NCI-H1694 (cell line): ENCODE measurements at regions not wholly inside any gene's neighbourhood (a gene's known extent, or its start where the extent isn't known, plus 50 kb on each side); places are given as distances from the start of the nearest gene placed in this dataset.
"Not testable (repeated sequence)": the region's sequence is repeated elsewhere in the genome, so short reads cannot be mapped to it uniquely, and the experiment has no call there.

Source experiments
- DNase-seq: peaks from one replicate; lab custom pipeline; 2025; lab: John Stamatoyannopoulos, UW

GRCh38 chr1:38505944-38506343, 353.6 kb downstream of the RRAGC start:
- DNase-seq: no peak

DNA sequence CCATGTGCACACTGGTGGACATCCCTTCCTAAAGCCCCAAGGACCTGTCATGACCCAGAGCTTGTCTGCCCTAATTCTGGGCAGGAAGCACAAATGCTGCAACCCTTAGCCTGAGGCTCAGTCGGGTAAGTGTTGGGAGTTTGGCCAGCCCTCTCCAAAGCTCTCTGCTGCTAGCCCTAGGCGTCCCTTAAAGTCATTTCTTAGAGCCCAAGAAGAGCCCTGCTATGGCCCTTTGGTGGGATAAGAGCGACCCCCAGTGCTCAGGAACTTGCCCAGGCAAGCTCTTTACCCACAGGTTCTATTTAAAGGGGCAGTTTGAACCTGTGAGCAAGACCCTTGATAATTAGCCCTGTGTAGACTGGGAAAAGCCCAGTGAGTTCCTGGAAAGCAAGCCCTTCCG, 356.8 kb downstream of the RRAGC start:
- DNase-seq: no peak

- DNase-seq: no peak
Observed at GRCh38 chr1:38500891-38501290, 358.7 kb downstream of the RRAGC start.

- no peak for DNase-seq
Observed at GRCh38 chr1:38500352-38500751, 359.2 kb downstream of the RRAGC start.

GRCh38 chr1:38498686-38499085, 360.9 kb downstream of the RRAGC start:
- no peak for DNase-seq

DNA sequence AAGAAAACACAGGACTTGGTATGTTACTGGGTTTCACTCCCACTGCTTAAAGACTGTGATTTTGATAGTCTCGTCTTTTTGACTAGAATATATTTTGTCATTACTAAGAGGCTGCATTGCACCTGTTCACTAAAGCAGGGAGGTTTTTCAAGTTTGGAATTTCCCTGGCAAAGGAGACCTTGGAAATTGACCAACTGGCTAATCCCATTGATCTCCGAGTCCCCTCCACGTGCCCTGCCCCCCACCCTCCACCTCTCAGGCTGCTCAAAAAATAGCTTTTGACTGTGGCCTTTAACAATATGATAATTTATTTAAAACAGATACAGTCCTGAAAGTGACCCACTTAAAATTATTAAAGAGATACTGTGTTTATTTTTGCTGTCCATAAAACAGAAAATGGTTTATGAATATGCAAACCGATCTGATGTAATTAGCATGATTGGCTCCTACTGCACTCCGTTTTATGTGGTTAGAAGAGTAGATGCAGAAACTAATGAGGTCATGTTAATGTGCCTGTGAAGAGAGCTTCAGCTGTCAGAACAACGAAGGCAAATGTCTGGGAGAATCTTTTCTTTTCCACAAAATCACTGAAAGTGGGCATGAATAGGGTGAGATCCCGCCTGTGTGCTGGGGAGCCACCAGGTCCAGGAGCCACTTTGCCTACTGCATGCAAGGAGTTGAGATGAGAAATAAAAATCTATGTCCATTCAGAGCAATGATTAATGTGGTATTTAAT, 361.5 kb downstream of the RRAGC start:
- no peak for DNase-seq

- DNase-seq: not testable (repeated sequence)
Observed at GRCh38 chr1:38493306-38493705, 366.3 kb downstream of the RRAGC start.

- DNase-seq: no peak
Observed at GRCh38 chr1:38489844-38490270, 369.7 kb downstream of the RRAGC start.

GRCh38 chr1:38488162-38488898, 371.2 kb downstream of the RRAGC start:
- no peak for DNase-seq

DNA sequence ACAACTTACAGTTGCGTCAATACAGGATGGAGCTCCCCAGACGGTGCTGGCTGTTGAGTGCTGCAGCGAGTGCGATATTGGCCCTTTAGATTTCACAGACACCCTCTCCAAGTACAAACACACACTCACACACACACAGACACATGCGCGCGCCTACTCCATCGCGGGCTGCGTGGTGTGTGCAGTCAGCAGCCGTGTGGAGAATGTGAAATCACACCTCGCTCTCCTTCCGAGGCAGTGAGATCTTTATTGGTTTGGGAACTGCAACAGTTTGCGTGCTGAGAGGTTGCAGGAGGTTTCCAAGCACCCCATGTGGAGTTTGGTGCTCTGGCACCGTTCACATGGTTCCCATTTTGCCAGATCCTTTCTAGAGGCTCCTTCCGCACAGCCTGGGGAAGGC, 372.2 kb downstream of the RRAGC start:
- DNase-seq: no peak

DNA sequence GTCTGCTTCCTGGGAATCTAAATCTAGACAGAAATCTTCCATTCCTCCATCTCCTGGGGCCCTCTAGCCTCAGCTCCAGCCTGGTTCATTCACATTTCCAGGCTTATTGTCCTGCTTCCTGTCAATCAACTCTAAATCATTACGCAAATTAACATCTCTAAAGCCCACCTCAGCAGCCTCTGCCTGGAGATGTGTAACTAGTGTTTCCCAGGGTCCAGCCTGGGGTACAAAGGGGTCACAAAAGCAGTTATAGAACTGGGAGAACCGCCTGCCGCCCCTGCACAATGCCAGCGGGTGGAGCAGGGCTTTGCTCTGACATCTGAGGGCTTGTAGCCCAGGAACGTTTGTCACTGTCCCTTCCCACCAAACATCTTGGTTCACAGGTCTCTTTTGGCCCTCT, 373.5 kb downstream of the RRAGC start:
- no peak for DNase-seq

- DNase-seq: no peak
Observed at GRCh38 chr1:38481871-38482826, 377.4 kb downstream of the RRAGC start.

DNA sequence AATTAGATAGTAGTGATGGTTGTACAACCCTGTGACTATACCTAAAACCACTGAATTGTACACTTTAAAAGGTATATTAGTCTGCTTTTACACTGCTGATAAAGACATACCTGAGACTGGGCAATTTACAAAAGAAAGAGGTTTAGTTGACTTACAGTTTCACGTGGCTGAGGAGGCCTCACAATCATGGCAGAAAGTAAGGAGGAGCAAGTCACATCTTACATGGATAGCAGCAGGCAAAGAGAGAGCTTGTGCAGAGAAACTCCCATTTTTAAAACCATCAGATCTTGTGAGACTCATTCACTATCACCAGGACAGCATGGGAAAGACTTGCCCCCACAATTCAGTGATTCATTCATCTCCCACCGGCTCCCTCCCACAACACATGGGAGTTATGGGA, 379.9 kb downstream of the RRAGC start:
- DNase-seq: not testable (repeated sequence)

- DNase-seq: no peak
Observed at GRCh38 chr1:38477811-38478210, 381.8 kb downstream of the RRAGC start.

GRCh38 chr1:38476850-38477178, 382.8 kb downstream of the RRAGC start:
- no peak for DNase-seq

DNA sequence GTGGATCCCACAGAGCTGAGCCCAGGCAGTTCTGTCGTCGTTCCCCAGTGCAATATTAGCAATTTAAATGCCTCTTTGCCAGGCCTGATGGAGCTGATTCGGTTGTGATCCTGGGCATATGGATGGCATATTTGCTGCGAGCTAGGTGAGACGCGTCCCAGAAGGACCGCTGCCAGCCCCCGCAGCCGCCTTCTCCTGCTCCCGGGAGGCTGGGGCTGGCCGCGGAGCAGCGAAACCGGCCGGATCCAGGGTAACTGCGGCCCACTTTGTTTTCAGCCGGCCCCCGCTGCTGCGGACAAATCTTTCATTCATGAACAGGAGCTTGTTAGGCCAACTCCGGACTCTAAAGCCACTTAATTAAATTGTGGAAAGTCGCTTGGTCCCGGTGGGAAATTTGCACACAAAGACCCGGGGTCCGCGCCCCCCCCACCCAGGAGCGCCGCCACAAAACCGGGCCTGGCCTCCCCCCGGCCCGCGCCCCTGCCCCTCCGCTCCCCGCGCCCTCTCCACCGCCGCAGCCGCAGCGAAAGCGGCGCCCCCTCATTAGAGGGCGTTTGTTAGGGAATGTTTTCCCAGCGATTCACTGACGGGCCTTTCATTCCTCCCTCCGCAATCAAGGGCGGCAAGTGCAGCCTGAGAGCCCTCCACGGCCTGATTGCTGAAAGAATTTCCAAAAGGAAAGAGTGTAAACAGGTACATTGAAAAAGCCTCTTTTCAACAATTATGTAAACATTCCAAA, 383.3 kb downstream of the RRAGC start:
- DNase-seq: no peak

GRCh38 chr1:38475624-38476005, 384.0 kb downstream of the RRAGC start:
- no peak for DNase-seq

GRCh38 chr1:38474738-38475623, 384.6 kb downstream of the RRAGC start:
- no peak for DNase-seq

- no peak for DNase-seq
Observed at GRCh38 chr1:38466487-38466886, 393.1 kb downstream of the RRAGC start.

GRCh38 chr1:38465460-38465859, 394.1 kb downstream of the RRAGC start:
- no peak for DNase-seq
